ENCODE measurements at regions not wholly inside any gene's neighbourhood (a gene's known extent, or its start where the extent isn't known, plus 50 kb on each side); places are given as distances from the start of the nearest gene placed in this dataset.

- Histone ChIP-seq H3K4me3 (replicated peaks; ENCODE audit: low read depth, low read length) (no peak overlapping the region), H3K27me3 (replicated peaks; ENCODE audit: control insufficient read depth, insufficient read depth, low read length) (no peaks in the 10 kb centered on the region), H3K36me3 (ENCODE audit: control insufficient read depth, insufficient read depth, low read length) (no peaks in the 10 kb centered on the region)
- DNase-seq (ENCODE audit: extremely low read depth, insufficient read length) = peak; percentile 6
- TF ChIP-seq CTCF (IDR thresholded peaks at IDR 0.05; ENCODE audit: insufficient read depth, low read length, poor library complexity, severe bottlenecking) = peak; percentile 77
Observed at GRCh38 chr18:37778417-37779165, 213.0 kb upstream of the CELF4 start.

DNA sequence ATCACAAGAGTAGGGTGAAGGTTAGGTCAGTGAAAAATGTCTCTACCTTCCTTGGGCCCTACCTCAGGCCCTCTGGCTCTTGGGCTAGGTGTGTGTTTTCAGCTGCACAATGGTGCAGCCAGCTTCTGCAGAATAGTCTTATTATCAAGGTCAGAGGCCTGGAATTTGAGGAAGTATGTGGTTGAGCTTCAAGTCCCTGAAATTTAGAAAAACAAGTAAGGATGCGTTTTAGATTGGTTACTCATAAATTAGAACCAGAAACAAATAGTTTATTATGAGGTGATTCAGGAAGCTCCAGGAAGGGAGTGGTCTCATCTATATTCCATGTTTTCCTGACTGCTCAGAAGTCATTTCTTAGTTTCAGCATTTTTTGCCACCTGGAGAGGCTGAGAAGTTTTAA, 204.2 kb upstream of the CELF4 start:
- H3K36me3 ChIP-seq (ENCODE audit: control insufficient read depth, insufficient read depth, low read length) = no peaks in the 10 kb centered on the region
- no peak overlapping the region for H3K4me3 ChIP-seq (replicated peaks; ENCODE audit: low read depth, low read length)
- no peak for TF ChIP-seq CTCF (IDR thresholded peaks at IDR 0.05; ENCODE audit: insufficient read depth, low read length, poor library complexity, severe bottlenecking)
- no peak for DNase-seq (ENCODE audit: extremely low read depth, insufficient read length)
- H3K27me3 ChIP-seq (replicated peaks; ENCODE audit: control insufficient read depth, insufficient read depth, low read length) = no peaks in the 10 kb centered on the region

DNA sequence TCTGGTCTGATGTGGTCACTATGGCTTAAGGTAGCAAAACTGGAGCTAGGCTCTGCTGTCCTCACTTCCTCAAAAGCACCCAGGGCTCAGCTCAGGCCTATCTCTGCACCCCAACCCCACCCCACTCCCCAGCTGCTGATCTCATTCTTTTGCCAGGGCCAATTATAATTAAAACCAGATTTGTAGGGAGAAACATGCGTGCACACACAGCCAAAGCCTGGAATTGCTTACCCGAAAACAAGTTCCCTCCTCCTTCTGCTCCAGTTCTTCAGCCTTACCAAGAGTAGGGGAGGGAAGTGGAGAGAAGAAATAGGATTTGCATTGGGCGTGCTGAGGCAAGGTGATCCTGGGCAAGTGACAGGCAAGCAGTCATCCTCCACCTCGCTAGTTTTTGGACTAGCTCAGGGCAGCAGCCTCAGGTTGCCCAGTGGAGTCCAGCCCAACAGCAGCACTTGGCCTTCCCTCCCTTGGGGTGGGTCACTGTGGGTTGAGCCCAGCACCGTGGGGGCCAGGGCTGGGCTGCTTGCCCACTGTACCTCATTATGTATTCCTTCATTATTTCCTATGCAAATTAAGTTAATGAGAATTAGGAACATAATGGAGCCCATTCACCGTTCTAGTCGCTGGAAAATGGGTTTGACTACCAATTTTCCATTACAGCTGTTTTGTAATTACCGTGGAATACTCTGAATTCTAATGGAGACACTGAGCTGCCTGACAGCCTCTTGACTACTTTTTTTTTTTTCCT, 199.1 kb upstream of the CELF4 start:
- Histone ChIP-seq H3K4me3 (replicated peaks; ENCODE audit: low read depth, low read length) (no peak overlapping the region), H3K27me3 (replicated peaks; ENCODE audit: control insufficient read depth, insufficient read depth, low read length) (no peaks in the 10 kb centered on the region), H3K36me3 (ENCODE audit: control insufficient read depth, insufficient read depth, low read length) (no peaks in the 10 kb centered on the region)
- no peak for TF ChIP-seq CTCF (IDR thresholded peaks at IDR 0.05; ENCODE audit: insufficient read depth, low read length, poor library complexity, severe bottlenecking)
- DNase-seq (ENCODE audit: extremely low read depth, insufficient read length) = no peak

DNA sequence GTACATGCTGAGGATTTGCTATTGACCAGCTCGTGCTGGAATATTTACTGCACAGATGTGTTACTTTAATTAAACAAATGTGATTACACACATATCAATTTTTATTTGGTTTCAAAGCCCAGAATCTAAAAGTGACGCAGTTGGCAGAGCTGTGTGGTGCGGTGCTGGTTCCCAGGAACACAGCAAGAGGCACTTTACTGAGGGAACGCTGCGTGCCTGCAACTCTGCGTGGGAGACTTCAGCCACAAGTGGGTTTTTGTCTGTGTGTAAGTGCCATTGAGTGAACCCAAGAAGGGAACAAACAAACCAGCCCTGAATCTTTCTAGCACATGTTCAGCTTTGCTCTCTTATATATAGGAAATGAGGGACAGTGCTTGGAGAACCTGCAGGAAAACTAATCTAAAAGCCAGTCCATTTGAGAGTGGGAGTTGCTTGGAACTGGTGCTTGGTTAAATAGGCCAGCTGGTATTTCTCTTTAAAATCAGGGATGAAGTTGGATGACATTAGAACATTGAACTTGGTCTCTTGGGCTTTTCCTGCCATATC, 196.6 kb upstream of the CELF4 start:
- TF ChIP-seq CTCF (IDR thresholded peaks at IDR 0.05; ENCODE audit: insufficient read depth, low read length, poor library complexity, severe bottlenecking) = no peak
- Histone ChIP-seq H3K36me3 (ENCODE audit: control insufficient read depth, insufficient read depth, low read length) (no peaks in the 10 kb centered on the region), H3K27me3 (replicated peaks; ENCODE audit: control insufficient read depth, insufficient read depth, low read length) (no peaks in the 10 kb centered on the region), H3K4me3 (replicated peaks; ENCODE audit: low read depth, low read length) (no peak overlapping the region)
- DNase-seq (ENCODE audit: extremely low read depth, insufficient read length) = no peak

DNA sequence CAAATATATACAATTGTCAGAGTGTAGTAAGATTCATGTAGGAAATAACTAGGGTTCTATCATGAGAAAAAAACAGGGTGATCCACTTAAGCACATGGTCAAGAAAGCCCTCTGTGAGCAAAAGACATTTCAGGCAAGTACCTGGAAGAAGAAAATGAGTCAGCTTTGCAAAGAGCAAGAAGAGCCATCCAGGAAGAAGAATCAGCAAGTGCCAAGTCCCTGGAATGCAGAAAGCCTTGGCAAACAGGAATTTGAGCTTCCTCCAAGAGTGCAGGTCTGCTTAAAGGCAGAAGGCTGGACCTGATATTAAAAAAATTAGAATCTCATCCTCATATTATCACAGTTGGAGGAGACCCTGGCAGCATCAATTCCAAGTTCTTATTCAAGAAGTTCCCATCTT, 188.5 kb upstream of the CELF4 start:
- H3K4me3 ChIP-seq (replicated peaks; ENCODE audit: low read depth, low read length) = no peak overlapping the region
- H3K27me3 ChIP-seq (replicated peaks; ENCODE audit: control insufficient read depth, insufficient read depth, low read length) = no peaks in the 10 kb centered on the region
- no peak for DNase-seq (ENCODE audit: extremely low read depth, insufficient read length)
- no peaks in the 10 kb centered on the region for H3K36me3 ChIP-seq (ENCODE audit: control insufficient read depth, insufficient read depth, low read length)
- no peak for TF ChIP-seq CTCF (IDR thresholded peaks at IDR 0.05; ENCODE audit: insufficient read depth, low read length, poor library complexity, severe bottlenecking)

Measured in GM06990 (cell line).